Stimulated activated CD4-positive, alpha-beta T cell treated with anti-CD3 and anti-CD28 coated beads, Interleukin-15, amount 100 ng/mL, for 1 hour (primary cell): ENCODE measurements at regions not wholly inside any gene's neighbourhood (a gene's known extent, or its start where the extent isn't known, plus 50 kb on each side); places are given as distances from the start of the nearest gene placed in this dataset.
"Not testable (repeated sequence)": the region's sequence is repeated elsewhere in the genome, so short reads cannot be mapped to it uniquely, and the experiment has no call there.

Experiments
- DNase-seq, 2 donors: peaks; one replicate each; pipeline ENCODE4 v3.0.0-alpha.2; 2020; ENCODE audit warnings: low read depth in 1 of 2, low spot score in 1 of 2

DNA sequence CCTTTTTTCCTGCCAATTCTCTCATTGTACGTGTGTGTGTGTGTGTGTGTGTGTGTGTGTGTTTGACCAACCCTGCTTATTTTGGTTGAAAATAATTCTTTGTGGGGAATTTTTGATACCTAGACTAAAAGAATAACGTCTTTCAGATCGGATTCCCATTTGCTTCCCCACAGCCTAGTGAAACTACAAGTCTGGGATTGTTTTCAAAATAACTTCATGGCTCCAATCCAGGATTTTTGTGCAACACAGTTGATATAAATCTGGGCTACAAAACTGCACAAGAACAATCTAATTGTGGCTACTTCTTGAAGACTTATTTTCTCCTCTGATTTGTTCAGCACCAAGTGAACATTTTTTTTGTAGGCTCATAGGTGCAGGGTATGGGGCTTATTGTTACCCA lies 332.8 kb upstream of the MIR17HG start:
- DNase-seq, result no peak

DNA sequence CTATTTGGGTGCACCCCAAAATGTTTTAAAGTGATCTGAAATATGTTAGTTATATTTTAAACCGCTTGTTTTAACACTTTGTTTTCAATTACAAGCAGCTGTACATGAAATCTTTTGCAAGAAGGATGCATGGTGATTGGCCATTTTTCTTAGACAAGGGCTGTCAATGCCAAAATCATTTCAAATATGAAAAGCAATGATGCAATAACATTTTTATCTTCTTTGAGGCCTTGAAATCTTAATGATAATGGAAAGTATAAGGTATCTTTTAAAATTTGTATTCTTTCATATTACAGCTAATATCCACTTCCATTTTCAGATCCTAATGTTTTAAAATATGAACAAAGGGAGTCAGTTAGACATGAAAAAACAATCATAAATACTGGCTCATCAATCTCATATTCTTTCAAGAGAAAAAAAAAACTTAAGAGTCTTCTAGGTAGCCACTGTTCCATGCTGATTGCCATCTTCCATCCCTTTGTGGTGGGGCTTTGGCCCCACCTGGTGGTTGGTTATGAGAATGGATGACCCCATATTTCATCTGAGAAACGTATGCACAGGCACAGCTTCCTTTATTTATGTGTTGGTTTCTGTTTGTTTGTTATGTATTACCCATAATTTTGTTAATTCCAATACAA lies 330.3 kb upstream of the MIR17HG start:
- no peak for DNase-seq

DNA sequence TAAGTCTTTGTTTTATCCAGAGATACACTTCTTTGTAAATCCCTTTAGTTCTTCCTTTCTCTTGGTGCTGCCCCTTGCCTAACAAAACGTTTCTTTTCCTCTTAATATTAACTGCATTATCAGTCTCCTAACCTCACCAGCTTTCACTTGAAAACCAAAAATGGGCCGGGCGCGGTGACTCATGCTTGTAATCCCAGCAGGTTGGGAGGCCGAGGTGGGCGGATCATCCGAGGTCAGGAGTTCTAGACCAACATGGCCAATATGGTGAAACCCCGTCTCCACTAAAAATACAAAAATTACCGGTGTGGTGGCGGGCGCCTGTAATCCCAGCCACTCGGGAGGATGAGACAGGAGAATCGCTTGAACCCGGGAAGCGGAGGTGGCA lies 329.8 kb upstream of the MIR17HG start:
- no peak for DNase-seq

DNA sequence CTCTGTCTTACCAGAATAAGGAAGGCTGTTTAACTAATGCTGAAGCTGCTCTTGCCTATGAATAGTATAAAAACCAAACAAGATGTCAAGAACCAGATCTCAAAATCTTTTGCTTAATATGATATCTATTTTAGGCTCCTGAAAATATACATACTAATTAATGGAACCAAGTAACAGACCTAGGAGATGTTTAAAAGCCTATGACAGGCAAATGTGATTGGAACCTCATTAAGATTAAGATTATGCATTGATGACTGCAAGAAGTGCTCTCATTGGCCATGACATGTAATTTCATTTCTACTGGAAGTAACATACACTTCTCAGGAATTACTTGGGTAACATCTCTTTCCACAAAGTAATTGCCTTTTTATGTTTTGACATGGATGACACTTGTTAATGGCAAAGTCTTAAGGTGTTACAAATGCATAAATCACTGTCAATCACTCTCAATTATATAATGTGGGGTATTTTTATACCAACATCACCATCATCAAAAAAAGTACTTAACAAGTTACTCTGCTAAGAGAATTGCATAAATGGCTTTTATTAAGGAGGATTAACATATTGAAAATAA lies 326.9 kb upstream of the MIR17HG start:
- no peak for DNase-seq

DNA sequence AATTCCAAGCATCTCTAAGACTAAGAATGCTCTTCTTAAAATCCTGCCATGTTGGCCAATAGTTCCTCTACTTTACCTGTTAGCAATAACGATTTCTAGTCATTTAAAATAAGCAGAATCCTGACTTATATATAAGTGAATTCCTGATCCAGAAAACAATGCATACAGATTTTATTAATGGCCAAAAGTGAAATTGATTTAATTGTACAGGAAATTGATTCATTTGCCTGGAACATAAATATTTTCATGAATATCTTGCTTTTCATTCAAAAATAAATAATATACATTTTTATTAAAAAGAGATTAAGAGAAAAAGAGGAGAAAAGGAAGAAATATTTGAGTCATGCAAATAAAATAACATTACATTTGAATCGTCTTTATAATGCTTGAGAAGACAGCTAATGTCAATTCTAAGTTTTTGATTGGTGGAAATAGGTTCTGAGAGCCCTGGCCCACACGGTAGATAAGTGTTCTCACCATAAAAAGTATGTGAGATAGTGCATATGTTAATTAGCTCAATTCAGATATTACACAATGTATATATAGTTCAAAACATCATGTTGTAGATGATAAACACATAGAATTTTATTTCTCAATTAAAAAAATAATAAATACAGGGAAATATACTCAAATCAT lies 323.2 kb upstream of the MIR17HG start:
- DNase-seq, result no peak

DNA sequence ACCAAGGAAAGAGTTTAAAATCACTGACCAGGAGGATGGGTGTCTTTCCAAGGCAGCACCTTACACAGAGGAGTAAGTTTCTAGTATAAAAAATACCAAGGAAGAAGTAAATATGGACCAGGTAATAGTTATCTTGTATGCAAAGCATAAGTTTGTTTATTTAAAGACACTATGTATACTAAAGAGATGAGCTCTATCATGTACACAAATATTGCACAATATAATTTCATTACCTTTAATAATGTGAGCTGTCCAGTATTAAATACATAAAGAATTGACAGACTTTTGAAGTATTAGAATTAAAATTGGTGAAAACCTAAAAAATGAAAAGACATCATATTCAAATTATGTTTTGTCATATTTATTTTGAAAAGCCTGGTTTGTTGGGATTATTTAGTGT lies 322.0 kb upstream of the MIR17HG start:
- no peak for DNase-seq

DNA sequence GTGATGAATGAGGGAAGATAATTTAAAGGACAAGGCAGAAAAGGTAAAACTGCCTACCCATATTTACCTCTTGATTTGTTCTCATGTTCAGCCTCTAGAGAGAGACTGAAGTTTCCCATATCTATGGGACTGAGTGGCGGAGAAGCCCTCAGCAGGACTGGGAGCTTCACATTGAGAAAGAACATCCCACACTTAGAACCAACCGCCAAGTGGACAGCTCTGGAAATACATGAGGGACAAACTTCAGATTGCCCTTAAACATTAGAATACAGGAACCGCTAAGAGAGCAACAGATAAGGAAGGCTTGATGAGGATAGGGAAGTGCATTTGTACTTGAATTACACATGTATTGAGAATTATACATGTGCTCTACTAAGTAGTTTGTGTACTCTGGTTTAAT lies 316.0 kb upstream of the MIR17HG start:
- DNase-seq, result no peak

DNA sequence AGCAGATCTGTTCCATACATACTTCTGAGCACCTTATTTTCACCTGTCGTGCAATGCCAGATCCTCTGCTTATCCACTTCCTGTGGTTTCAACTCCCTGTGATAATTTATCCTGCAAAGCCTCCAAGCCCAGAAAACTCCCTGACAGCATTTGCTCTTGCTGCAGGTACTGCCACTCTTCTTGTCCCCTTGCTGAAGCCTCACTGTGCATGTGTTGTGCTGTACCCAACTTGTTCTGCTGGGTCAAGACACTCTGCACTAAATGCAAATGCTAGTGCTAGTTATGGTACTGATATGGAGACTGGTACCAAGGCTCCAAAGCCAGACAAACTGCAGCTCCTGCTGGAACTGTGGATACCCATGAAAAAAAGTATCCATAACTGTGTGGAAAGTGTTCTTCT lies 315.4 kb upstream of the MIR17HG start:
- DNase-seq, result no peak

DNA sequence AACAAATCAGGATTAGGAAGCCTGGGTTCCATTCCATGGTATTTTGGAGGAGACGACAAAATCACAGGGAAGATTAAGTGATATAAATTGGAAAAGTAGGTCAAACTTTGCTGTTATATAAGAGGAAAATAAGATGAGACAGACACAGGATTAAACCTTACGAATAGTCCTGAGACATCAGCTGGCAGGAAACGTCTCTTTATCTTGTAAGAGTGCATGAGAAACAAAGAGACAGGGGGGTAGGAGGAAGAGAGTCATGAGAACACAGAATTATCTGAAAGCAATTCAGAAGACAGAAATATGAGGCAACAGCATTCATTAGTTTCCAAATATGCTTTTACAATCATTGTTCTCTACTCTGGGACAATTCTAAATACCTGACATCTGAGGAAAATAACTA lies 310.6 kb upstream of the MIR17HG start:
- no peak for DNase-seq

DNA sequence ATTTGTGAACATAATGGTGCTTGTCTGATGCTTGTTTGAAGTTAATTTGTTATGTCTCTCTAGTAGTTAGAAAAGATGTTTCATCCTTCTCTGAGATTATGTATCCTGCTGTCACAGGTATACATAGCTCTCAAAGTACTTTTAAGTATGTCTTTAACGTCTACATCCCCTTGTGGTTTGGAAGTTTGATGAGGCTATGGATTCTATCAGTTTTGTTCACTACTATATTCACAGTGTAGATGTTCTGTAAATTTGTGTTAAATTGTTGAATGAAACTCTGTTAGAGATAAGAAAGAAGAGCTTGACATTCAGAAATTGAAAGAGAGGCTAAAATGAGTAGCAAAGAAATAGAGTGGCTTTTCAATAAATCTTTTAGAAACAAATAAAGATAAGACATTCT lies 304.6 kb upstream of the MIR17HG start:
- DNase-seq, result no peak

DNA sequence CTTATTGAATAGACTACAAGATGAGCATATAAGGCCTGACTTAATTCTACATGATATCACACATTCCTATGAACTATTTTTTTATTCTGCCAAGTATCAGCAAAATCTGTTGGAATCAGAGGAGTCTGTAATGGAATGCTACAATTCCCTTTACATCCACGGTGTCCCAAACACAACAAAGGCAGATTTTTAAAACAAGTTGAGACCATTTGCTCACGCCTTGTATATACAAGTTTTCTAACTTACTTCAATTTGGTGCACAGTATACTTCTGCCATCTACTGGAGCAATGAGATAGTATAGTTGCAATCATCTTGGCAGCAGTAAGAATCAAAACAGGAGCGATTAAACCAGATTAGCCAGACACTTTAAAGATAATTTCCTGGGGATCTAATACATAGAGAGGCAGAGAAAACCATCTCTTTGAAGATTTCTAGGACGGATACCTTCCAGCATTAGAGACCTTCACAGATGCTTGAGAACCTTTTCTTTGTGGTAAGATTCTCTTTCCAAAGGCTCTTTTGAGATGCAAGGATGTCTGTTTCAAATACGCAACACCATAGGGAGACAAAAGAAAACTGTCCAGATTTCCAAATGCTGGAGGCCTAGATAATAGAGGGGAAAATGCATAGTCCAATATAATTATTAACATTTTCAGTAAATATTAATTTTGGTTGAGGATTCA lies 302.0 kb upstream of the MIR17HG start:
- no peak for DNase-seq

DNA sequence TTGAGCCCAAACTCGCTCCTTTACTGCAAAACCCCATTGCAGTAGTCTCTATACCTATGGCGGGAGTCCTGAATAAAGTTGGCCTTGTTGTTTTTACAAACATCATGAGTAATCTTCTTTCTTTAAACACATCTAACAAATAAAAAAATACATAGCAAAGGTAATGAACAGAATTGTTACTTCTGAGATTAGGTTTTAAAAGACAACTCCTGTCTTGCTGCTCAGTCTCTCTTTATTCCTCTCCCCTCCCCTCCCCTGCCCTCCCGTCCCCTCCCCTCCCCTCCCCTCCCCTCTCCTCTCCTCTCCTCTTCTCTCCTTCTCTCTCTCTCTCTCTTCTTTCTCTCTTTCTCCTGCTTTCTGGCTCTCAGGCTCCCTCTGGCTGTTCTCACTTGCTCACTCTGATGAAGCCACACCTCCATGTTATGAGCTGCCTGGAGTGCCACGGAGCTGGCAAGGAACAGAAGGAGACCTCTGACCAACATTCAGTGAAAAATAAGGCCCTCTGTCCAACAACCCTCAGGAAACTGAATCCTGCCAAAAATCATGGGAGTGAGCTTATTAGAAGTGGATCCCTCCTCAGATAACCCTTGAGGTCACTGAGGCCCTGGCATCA lies 300.7 kb upstream of the MIR17HG start:
- no peak for DNase-seq

DNA sequence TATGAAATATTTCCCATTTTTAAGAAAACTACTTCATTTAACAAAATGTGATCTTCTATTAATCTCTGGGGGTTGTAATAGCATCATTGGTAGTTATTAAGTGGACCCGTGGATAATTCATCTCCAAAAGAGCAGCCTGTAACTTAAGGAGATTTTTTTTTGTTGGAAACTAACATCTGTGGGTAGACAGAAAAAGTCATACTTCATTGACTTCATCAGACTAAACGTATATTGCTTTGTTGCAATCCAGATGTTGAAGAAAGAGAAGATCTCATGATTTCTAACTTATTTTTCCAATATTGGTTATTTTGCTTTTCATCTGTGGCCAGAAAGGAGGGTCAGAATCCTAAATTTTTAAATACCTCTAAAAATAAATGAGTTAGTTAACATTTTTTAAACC lies 296.5 kb upstream of the MIR17HG start:
- DNase-seq, result no peak

DNA sequence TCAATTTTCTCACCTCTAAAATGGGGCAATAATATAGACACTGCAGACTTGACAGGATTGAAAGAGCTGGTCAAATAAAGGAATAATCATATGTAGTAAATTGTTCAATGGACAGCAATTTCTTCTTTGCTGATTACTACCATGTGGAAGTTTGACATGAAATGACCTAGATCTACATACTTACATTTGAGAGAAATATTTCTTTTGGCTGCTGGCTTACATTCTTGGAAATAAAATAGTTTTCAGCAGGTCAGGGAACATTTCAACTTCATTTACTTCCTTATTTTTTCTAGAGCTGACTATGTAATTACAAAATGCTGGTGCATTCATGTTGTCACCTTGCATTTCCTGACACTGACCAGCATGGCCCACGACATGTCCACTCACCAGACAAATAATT lies 294.6 kb upstream of the MIR17HG start:
- DNase-seq, result no peak

DNA sequence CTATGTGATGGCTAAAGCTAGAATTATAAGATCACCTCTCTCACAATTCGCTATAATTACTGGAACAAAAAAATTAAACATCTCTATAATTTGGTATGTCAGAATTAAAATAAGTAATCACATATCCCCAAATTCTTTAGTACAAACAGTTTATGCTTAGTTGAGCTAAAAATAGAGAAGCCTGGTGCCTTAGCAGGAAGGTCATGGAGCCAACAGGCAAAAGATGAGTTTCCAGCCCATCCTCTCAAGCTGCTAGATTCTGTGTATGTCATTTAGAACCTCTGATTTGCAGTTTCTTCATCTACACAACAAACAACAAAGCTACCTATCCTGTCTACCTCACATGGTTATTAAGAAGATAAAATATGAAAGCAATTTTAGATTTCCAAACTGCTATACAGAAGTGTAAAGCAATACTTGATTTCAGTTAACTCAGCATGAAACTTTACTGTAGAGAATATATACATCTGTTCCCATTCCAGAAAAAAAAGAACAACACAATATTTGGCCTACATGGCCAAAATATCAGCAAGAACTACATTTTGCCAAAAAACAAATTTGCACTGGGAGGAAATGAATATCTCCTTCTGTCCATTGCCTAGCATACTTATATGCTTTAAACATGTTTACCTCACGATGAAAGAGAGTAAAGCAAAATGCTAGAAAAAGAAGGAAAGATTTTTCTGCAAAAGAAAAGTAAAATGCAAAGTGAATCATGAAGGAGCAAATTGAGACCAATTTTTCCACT lies 294.0 kb upstream of the MIR17HG start:
- DNase-seq, result no peak

DNA sequence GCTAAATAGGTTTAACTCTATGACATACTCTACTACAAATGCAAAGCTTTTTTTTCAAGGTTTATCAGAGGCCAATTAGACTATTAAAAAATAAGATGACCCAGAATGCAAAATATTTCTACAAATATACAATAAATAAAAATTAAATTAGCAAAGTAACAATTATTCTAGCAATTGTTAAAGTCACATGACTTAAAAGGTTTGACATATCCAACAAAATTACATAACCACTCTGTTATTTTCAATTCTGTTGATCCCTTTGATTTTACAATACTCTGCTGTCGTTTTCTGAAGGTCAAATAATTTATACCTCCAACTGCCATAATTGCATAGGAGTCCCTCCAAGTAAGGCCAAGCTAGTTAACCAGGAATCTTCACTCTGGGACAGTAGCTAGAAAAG lies 292.6 kb upstream of the MIR17HG start:
- DNase-seq, result no peak

DNA sequence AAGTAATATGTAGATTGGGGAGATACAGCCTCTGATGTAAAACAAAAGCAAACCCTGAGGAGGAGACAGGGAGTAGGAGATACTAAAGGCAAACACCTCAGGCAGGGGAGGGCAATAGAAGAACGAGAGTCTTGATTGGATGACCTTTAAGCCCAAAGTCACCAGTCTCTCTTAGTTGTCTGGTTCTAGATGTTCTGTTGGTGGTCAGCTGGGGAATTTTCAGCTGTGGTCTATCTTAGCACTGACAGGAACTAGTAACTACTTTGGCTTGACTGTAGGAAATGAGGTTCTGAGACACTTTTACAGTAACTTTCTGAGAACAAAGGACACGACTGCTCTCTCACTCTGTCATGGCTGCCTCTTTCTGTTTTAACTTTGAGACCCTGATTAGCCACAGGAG lies 290.7 kb upstream of the MIR17HG start:
- no peak for DNase-seq

DNA sequence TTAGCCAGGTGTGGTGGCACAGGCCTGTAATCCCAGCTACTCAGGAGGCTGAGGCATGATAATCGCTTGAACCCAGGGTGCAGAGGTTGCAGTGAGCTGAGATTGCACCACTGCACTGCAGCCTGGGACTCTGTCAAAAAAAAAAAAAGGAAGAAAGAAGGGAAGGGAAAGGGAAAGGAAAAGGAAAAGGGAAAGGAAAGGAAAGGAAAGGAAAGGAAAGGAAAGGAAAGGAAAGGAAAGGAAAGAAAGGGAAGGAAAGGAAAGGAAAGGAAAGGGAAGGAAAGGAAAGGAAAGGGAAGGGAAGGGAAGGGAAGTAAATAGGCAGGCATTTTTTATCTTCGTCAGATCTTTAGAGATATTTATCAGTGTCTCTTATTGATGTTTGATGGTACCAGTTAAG lies 290.0 kb upstream of the MIR17HG start:
- DNase-seq, result not testable (repeated sequence)

DNA sequence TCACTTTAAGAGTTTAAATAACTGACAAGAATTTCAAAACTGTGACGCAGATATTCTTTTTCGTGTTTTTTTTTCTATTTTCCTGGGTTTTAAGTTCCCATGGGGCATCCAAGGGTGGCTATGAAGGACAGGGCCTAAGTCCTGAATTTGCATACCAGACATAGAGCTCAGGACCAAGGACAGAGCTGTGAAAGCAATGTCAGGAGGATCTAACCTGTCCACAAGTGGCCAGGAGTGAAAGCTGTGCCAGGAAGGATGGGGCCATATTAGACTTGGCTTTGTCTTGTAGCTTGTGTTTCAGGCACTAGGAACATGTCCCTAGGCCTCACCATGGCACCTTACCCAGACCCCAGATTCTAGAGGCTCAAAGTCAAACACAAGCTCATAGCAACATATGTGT lies 289.4 kb upstream of the MIR17HG start:
- no peak for DNase-seq

DNA sequence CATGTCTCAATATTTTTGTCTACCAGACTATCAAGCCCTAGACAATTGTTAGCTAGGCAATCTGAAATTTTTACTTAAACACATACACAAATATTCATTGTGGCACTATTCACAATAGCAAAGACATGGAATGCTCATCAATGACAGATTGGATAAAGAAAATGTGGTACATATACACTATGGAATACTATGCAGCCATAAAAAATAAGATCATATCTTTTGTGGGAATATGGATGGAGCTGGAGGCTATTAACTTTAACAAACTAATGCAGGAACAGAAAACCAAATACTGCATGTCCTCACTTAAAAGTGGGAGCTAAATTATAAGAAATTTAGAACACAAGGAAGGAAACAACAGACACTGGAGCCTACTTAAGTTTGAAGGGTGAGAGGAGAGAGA lies 288.6 kb upstream of the MIR17HG start:
- no peak for DNase-seq

DNA sequence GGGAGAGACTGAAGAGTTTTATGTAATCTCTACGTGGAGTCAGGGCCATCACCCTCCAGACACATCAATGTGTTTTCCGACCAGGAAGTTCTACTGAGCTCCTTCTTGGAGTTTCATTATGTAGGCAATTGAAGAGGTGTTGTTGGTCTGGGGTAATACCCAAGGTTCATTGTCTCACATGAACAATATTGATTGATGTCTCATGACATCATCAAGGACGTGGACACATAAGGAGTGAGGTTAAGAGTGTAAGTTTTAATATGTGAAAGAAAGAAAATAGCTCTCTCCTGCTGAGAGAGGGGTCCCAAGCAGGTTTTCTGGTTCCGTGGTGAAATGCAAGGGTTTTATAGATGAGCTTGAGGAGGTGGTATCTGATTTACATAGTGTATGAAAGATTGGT lies 280.7 kb upstream of the MIR17HG start:
- DNase-seq, result no peak
